B cell (primary cell): ENCODE measurements at regions not wholly inside any gene's neighbourhood (a gene's known extent, or its start where the extent isn't known, plus 50 kb on each side); places are given as distances from the start of the nearest gene placed in this dataset.

Experiments
- ATAC-seq: fragments of 200-7000 bp; cut with Tn5 transposase; one replicate; pipeline ENCODE4 v1.10.0; 2021; ENCODE audit warnings: low read depth, mild to moderate bottlenecking, moderate number of reproducible peaks, moderate library complexity
- CTCF ChIA-PET: fragments of 350-600 bp; sonication (Branson Sonifier 250); formaldehyde crosslinking; loops from one replicate; lab custom pipeline; 2021; ENCODE audit warnings: antibody characterized with exemption, inconsistent platforms; lab: Charles Lee
- POLR2A ChIA-PET: fragments of 350-600 bp; sonication (Branson Sonifier 250); formaldehyde crosslinking; loops from one replicate; lab custom pipeline; 2021; ENCODE audit warnings: antibody characterized with exemption; lab: Charles Lee
- DNase-seq: peaks from one replicate; pipeline ENCODE4 v3.0.0; 2013
- H2AFZ ChIP-seq: 2 replicates; pipeline ENCODE4 v1.6.1; 2012; ENCODE audit warnings: mild to moderate bottlenecking, low read depth, low read length; ENCODE audit not compliant: insufficient read depth, poor library complexity, severe bottlenecking
- H3K27ac ChIP-seq, 2 donors: 1 replicate in 1 of 2; 2 replicates in 1 of 2; pipeline ENCODE4 v1.5.1; 2012 to 2013; ENCODE audit warnings: low read length in 2 of 2, mild to moderate bottlenecking in 2 of 2, moderate library complexity in 1 of 2
- H3K27me3 ChIP-seq, 4 experiments: fragments of 200-600 bp in 1 of 4; sonication (generic) in 1 of 4; replicated peaks in 1 of 4; 1 replicate in 2 of 4; 2 replicates in 2 of 4; pipeline versions ENCODE4 v1.6.1 to v1.7.0; 2013 to 2016; ENCODE audit warnings: low read length in 3 of 4, mild to moderate bottlenecking in 2 of 4, mixed read lengths in 1 of 4, moderate library complexity in 1 of 4; ENCODE audit not compliant: insufficient read depth in 4 of 4, control insufficient read depth in 3 of 4; ENCODE audit errors: control extremely low read depth in 1 of 4
- H3K36me3 ChIP-seq, 2 experiments: replicated peaks in 1 of 2; 1 replicate in 1 of 2; 2 replicates in 1 of 2; pipeline versions ENCODE4 v1.6.1 to v1.7.1; 2013; ENCODE audit warnings: low read length in 1 of 2; ENCODE audit not compliant: insufficient read depth in 2 of 2, control insufficient read depth in 1 of 2; ENCODE audit errors: control extremely low read depth in 1 of 2, extremely low read depth in 1 of 2
- H3K4me1 ChIP-seq, 2 donors: fragments of 200-600 bp in 1 of 2; sonication (generic) in 1 of 2; 1 replicate in 1 of 2; 2 replicates in 1 of 2; pipeline versions ENCODE4 v1.5.1 to v1.6.1; 2013 to 2017; ENCODE audit warnings: low read length in 2 of 2; ENCODE audit not compliant: control insufficient read depth in 2 of 2, insufficient read depth in 2 of 2
- H3K4me2 ChIP-seq: replicated peaks from 2 replicates; pipeline ENCODE3; 2012; ENCODE audit warnings: mild to moderate bottlenecking, low read depth, low read length; ENCODE audit not compliant: poor library complexity, severe bottlenecking
- H3K4me3 ChIP-seq, 5 experiments: fragments of 200-600 bp in 1 of 5; sonication (generic) in 1 of 5; 1 replicate in 3 of 5; 2 replicates in 2 of 5; pipeline versions ENCODE4 v1.5.1 to v1.7.0; 2011 to 2016; ENCODE audit warnings: low read length in 4 of 5, mild to moderate bottlenecking in 4 of 5, low read depth in 2 of 5, control low read depth in 1 of 5, moderate library complexity in 1 of 5; ENCODE audit not compliant: insufficient read depth in 1 of 5; ENCODE audit errors: control extremely low read depth in 1 of 5, extremely low read depth in 1 of 5
- H3K79me2 ChIP-seq: fragments of 200-600 bp; sonication (generic); one replicate; pipeline ENCODE4 v1.6.0; 2016; ENCODE audit warnings: low read length; ENCODE audit not compliant: control insufficient read depth, insufficient read depth
- H3K9ac ChIP-seq: fragments of 200-600 bp; sonication (generic); 2 replicates; pipeline ENCODE4 v1.6.1; 2017; ENCODE audit warnings: mild to moderate bottlenecking, low read length, moderate library complexity
- H3K9me3 ChIP-seq, 3 donors: one replicate each; pipeline versions ENCODE4 v1.6.1 to v1.7.1; 2013; ENCODE audit warnings: low read length in 2 of 3; ENCODE audit not compliant: control insufficient read depth in 2 of 3, insufficient read depth in 1 of 3; ENCODE audit errors: control extremely low read depth in 1 of 3
- H4K20me1 ChIP-seq: 2 replicates; pipeline ENCODE4 v1.6.0; 2012; ENCODE audit warnings: mild to moderate bottlenecking, low read length; ENCODE audit not compliant: insufficient read depth, control insufficient read depth, poor library complexity, severe bottlenecking
- H3K27ac Mint-ChIP-seq: one replicate; pipeline ENCODE4 v1.8.0; 2021; ENCODE audit warnings: mixed read lengths
- H3K27me3 Mint-ChIP-seq: one replicate; pipeline ENCODE4 v1.8.0; 2021; ENCODE audit warnings: mixed read lengths
- H3K4me1 Mint-ChIP-seq: one replicate; pipeline ENCODE4 v1.8.0; 2021; ENCODE audit warnings: mixed read lengths
- H3K4me3 Mint-ChIP-seq: one replicate; pipeline ENCODE4 v1.8.0; 2021; ENCODE audit warnings: mixed read lengths
- H3K9me3 Mint-ChIP-seq: one replicate; pipeline ENCODE4 v1.8.0; 2022; ENCODE audit warnings: mixed read lengths; ENCODE audit not compliant: insufficient read depth
- EZH2 ChIP-seq: IDR thresholded peaks from 2 replicates; pipeline ENCODE4 v1.6.1; 2012; ENCODE audit warnings: borderline replicate concordance, low read depth, mild to moderate bottlenecking, moderate library complexity, low read length; ENCODE audit not compliant: insufficient read depth, poor library complexity, severe bottlenecking
- WGBS: methylation state at CpG from one replicate; pipeline ENCODE4 v1.1.5; 2013; ENCODE audit warnings: missing lambda C conversion rate; ENCODE audit not compliant: insufficient coverage; 5-methylcytosine and 5-hydroxymethylcytosine counted together
- intact Hi-C: fragments of 100-400 bp; cut with micrococcal nuclease; formaldehyde crosslinking; loops from one replicate; pipeline ENCODE4 v1.10.0; 2022
- TF ChIP-seq, protein P1 (sequence below): fragments of 200-600 bp; IDR thresholded peaks from one replicate; pipeline ENCODE4 v1.8.0; 2022; ENCODE audit warnings: antibody characterized with exemption, mild to moderate bottlenecking

- POLR2A ChIA-PET: no interaction called here
- H4K20me1 ChIP-seq: no peaks in the 10 kb centered on the region
- H3K9me3 ChIP-seq: peaks cover 0 to 2% (median 2%) of the 10 kb centered on the region in 3 donors
- no peak overlapping the region for H3K4me2 ChIP-seq
- Mint-ChIP-seq H3K4me3 (no peak overlapping the region), H3K9me3 (peaks cover 10% of the 10 kb centered on the region), H3K27me3 (peaks cover 12% of the 10 kb centered on the region), H3K4me1 (peaks cover 8% of the 10 kb centered on the region), H3K27ac (no peak overlapping the region)
- H2AFZ ChIP-seq: no peak overlapping the region
- no peak overlapping the region for H3K9ac ChIP-seq
- WGBS: 91% methylated on average over 10 of the region's 20 CpGs
- intact Hi-C loops: no loop called here
- H3K36me3 ChIP-seq: no peaks in the 10 kb centered on the region
- H3K4me3 ChIP-seq: no peak overlapping the region
- H3K4me1 ChIP-seq: peaks cover 0 to 8% of the 10 kb centered on the region in 2 donors
- TF ChIP-seq, protein P1, sequence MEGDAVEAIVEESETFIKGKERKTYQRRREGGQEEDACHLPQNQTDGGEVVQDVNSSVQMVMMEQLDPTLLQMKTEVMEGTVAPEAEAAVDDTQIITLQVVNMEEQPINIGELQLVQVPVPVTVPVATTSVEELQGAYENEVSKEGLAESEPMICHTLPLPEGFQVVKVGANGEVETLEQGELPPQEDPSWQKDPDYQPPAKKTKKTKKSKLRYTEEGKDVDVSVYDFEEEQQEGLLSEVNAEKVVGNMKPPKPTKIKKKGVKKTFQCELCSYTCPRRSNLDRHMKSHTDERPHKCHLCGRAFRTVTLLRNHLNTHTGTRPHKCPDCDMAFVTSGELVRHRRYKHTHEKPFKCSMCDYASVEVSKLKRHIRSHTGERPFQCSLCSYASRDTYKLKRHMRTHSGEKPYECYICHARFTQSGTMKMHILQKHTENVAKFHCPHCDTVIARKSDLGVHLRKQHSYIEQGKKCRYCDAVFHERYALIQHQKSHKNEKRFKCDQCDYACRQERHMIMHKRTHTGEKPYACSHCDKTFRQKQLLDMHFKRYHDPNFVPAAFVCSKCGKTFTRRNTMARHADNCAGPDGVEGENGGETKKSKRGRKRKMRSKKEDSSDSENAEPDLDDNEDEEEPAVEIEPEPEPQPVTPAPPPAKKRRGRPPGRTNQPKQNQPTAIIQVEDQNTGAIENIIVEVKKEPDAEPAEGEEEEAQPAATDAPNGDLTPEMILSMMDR: no peak
- no peak for TF ChIP-seq EZH2
- no peaks in the 10 kb centered on the region for H3K79me2 ChIP-seq
- no peaks in the 10 kb centered on the region for H3K27me3 ChIP-seq
- ATAC-seq (no peak), DNase-seq (no peak)
- CTCF ChIA-PET: no interaction called here
- no peak overlapping the region for H3K27ac ChIP-seq
Measured at GRCh38 chr2:381941-382727, 94.2 kb upstream of the ALKAL2 start.

DNA sequence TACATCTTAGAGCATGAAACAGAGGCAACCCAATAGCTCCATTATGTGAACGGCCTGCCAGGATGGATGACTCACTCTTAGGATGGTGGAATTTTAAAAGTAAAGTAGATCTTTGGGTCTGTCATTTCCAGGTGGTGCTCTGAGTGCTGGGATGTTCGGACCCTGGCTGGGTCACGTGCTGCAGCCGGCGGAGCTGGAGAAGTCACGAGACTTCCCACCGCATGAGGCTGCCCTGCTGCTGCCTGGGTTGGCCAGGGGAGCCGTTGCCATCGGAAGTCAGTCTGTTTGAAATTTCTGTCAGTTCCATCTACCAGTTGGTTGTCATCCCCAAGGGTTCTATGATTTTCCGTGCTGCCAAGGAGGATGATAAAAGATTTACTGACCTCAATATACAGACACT lies 93.3 kb upstream of the ALKAL2 start:
- Histone ChIP-seq H4K20me1 (no peaks in the 10 kb centered on the region), H3K9ac (no peak overlapping the region), H3K27ac (no peak overlapping the region), H3K36me3 (no peaks in the 10 kb centered on the region), H3K9me3 (peaks cover 0 to 4% (median 2%) of the 10 kb centered on the region in 3 donors), H3K27me3 (no peaks in the 10 kb centered on the region), H2AFZ (no peak overlapping the region), H3K4me1 (peaks cover 0 to 8% of the 10 kb centered on the region in 2 donors), H3K79me2 (no peaks in the 10 kb centered on the region), H3K4me2 (no peak overlapping the region), H3K4me3 (no peak overlapping the region)
- Mint-ChIP-seq H3K4me3 (no peak overlapping the region), H3K27ac (no peak overlapping the region), H3K9me3 (peaks cover 10% of the 10 kb centered on the region), H3K4me1 (peaks cover 8% of the 10 kb centered on the region), H3K27me3 (peaks cover 12% of the 10 kb centered on the region)
- ATAC-seq (no peak), DNase-seq (no peak)
- intact Hi-C loops: no loop called here
- ChIA-PET CTCF (no interaction called here), POLR2A (no interaction called here)
- WGBS: 83% methylated on average over 9 of the region's 10 CpGs
- TF ChIP-seq, protein P1: no peak
- TF ChIP-seq EZH2: no peak
